B cell (primary cell): ENCODE measurements at regions not wholly inside any gene's neighbourhood (a gene's known extent, or its start where the extent isn't known, plus 50 kb on each side); places are given as distances from the start of the nearest gene placed in this dataset.

Experiments
- EZH2 ChIP-seq: IDR thresholded peaks from 2 replicates; pipeline ENCODE4 v1.6.1; 2012; ENCODE audit warnings: borderline replicate concordance, low read depth, mild to moderate bottlenecking, moderate library complexity, low read length; ENCODE audit not compliant: insufficient read depth, poor library complexity, severe bottlenecking
- TF ChIP-seq, protein P1 (sequence below): fragments of 200-600 bp; IDR thresholded peaks from one replicate; pipeline ENCODE4 v1.8.0; 2022; ENCODE audit warnings: antibody characterized with exemption, mild to moderate bottlenecking

DNA sequence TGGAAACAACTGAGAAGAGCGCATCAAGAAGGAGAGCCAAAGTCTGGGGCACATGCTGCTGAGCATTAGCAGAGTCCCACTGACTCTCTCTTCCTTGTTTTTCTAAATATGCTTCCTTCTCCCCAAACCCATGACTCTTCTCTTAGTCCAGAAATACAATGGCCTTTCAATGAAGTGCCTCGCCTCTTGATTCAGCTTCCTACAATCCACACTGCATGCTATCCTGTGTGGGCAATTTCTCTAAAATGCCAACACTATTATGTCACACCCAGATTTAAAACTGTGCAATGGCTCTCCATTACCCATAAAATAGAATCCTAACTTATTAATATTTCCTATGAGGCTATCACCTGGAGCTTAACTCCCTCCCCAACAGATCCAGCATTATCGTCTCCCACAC lies 198.6 kb downstream of the RPAP3 start:
- TF ChIP-seq, protein P1, sequence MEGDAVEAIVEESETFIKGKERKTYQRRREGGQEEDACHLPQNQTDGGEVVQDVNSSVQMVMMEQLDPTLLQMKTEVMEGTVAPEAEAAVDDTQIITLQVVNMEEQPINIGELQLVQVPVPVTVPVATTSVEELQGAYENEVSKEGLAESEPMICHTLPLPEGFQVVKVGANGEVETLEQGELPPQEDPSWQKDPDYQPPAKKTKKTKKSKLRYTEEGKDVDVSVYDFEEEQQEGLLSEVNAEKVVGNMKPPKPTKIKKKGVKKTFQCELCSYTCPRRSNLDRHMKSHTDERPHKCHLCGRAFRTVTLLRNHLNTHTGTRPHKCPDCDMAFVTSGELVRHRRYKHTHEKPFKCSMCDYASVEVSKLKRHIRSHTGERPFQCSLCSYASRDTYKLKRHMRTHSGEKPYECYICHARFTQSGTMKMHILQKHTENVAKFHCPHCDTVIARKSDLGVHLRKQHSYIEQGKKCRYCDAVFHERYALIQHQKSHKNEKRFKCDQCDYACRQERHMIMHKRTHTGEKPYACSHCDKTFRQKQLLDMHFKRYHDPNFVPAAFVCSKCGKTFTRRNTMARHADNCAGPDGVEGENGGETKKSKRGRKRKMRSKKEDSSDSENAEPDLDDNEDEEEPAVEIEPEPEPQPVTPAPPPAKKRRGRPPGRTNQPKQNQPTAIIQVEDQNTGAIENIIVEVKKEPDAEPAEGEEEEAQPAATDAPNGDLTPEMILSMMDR = no peak
- TF ChIP-seq EZH2 = no peak
